NCI-H82 treated with DMSO at 0.1 percent for 48 hours (cell line): ENCODE measurements at regions not wholly inside any gene's neighbourhood (a gene's known extent, or its start where the extent isn't known, plus 50 kb on each side); places are given as distances from the start of the nearest gene placed in this dataset.
"Not testable (repeated sequence)": the region's sequence is repeated elsewhere in the genome, so short reads cannot be mapped to it uniquely, and the experiment has no call there.

Experiments used
- DNase-seq: peaks from one replicate; lab custom pipeline; 2025; ENCODE audit not compliant: unreplicated experiment; lab: John Stamatoyannopoulos, UW

DNA sequence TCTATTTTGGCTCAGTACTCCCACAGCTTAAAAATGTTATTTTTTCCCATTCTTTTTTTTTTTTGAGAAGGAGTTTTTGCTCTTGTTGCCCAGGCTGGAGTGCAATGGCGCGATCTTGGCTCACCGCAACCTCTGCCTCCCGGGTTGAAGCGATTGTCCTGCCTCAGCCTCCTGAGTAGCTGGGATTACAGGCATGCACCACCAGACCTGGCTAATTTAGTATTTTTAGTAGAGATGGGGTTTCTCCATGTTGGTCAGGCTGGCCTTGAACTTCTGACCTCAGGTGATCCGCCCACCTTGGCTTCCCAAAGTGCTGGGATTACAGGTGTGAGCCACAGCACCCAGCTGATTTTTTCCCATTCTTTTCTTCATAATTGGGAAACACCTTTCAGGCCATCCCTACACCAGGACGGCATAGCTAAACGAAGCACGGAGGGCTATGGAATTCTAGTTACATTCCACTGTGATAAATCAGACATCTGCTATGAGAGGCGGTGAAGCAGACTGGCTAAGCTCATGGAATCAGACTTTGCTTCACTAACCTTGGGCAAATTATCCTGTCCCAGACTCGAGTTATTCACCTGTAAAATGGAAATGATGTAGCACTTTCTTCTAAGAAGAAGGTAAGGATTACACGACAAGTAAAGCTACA is 68.7 kb upstream of the ZFAND5 start:
- DNase-seq, result not testable (repeated sequence)

DNA sequence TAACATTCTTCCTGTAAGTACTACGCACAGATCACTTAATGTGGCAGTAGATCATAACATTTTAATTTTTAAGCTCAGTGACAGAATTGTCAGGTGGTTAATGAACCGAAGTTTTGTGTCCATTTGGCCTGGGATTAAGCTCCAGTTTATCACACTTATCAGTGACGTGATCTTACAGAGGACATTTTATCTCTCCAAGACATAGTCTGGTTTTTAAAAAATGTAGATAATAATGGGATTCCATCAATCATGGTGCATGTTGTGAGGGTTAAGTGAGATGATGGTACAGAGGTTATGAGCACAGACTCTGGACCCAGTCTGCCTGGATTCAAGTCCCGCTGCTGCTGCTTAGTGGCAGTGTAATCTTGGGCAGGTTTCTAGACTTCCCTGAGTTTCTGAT is 66.0 kb upstream of the ZFAND5 start:
- DNase-seq, result no peak

GRCh38 chr9:72428329-72428728 is 63.3 kb upstream of the ZFAND5 start:
- DNase-seq, result no peak

DNA sequence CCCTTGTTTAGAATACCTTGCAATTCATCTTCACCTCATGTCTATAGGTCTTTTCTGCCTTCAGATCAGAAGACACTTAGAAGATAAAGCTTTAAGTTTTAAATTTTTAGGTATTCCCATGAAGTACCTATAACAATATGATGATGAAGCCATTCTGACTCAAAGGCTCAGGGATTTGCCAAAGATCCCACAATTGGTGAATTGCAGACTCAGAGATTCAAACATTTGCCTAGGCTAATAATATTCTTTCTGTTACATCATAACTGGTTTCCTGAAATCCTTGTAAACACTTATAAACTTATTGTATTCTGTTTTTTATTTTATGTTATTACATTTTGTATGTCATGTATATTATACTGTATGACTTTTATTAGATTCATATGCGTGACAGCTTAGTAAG is 62.8 kb upstream of the ZFAND5 start:
- no peak for DNase-seq

- no peak for DNase-seq
These were observed 59.1 kb upstream of the ZFAND5 start for GRCh38 chr9:72424131-72424530.

- no peak for DNase-seq
These were observed 57.2 kb upstream of the ZFAND5 start for GRCh38 chr9:72422214-72422613.

DNA sequence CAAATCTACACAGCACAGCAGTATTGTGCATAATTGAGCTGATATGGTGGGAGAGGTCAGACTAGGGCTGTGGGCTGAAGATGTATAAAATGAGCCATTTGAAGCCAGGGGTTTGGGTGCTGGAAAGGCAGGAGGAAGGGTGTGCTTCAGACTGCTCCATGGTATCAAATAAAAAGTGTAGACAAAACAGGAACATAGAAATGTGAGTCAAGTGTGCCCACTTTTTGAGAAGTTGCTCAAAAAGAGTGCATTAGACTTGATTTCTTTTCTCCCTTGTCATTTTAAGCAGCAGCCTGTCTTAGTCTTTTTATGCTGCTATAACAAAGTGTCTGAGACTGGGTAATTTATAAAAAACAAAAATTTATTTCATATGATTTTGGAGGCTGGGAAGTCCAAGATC is 55.8 kb upstream of the ZFAND5 start:
- DNase-seq, result no peak

GRCh38 chr9:72415948-72416347 is 50.9 kb upstream of the ZFAND5 start:
- DNase-seq, result no peak

DNA sequence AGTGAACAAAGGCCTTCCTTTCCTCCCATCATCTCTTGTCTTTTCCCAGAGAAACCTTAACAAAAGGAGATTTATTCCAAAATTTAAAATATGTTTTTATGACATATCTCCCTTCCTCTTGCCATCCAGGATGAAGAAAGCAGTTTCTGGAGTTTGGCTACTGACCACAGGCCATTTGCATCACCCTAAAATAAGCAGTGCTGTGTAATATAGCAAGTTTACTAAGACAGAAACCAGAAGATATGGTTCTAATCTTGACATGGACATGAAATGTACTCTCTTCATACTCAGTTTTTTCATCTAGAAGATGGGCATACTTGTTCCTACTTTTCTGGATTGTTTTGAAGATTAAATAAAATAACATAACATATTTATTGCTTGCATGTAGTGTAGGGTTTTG is 50.2 kb upstream of the ZFAND5 start:
- DNase-seq, result no peak
